KMS-11 (cell line): ENCODE measurements at regions not wholly inside any gene's neighbourhood (a gene's known extent, or its start where the extent isn't known, plus 50 kb on each side); places are given as distances from the start of the nearest gene placed in this dataset.

Experiments
- H2AFZ ChIP-seq: fragments of 200-600 bp; sonication (generic); 2 replicates; pipeline ENCODE4 v1.6.1; 2016; ENCODE audit warnings: antibody characterized with exemption, mixed run types, low read depth
- H3K27ac ChIP-seq: fragments of 200-600 bp; sonication (generic); 2 replicates; pipeline ENCODE4 v1.6.1; 2016; ENCODE audit warnings: mild to moderate bottlenecking, mixed run types
- H3K27me3 ChIP-seq: fragments of 200-600 bp; sonication (generic); 2 replicates; pipeline ENCODE4 v1.6.1; 2017; ENCODE audit warnings: mild to moderate bottlenecking, low read depth, mixed run types, moderate library complexity; ENCODE audit not compliant: insufficient read depth
- H3K36me3 ChIP-seq: fragments of 200-600 bp; sonication (generic); 2 replicates; pipeline ENCODE4 v1.6.1; 2017; ENCODE audit warnings: mild to moderate bottlenecking, mixed run types; ENCODE audit not compliant: insufficient read depth
- H3K4me1 ChIP-seq: fragments of 200-600 bp; sonication (generic); 2 replicates; pipeline ENCODE4 v1.6.1; 2016; ENCODE audit warnings: mild to moderate bottlenecking, low read depth, mixed run types; ENCODE audit not compliant: poor library complexity, severe bottlenecking
- H3K4me2 ChIP-seq: fragments of 200-600 bp; sonication (generic); 2 replicates; pipeline ENCODE4 v1.7.0; 2016; ENCODE audit warnings: mild to moderate bottlenecking, mixed run types
- H3K4me3 ChIP-seq: fragments of 200-600 bp; sonication (generic); IDR thresholded peaks from 2 replicates; pipeline ENCODE4 v1.6.1; 2017; ENCODE audit warnings: low read depth, low read length, mixed read lengths; ENCODE audit not compliant: insufficient read depth
- H3K79me2 ChIP-seq: fragments of 200-600 bp; sonication (generic); 2 replicates; pipeline ENCODE4 v1.6.1; 2016; ENCODE audit warnings: low read depth, mixed run types; ENCODE audit not compliant: insufficient read depth
- H3K9ac ChIP-seq: fragments of 200-600 bp; sonication (generic); 2 replicates; pipeline ENCODE4 v1.6.1; 2016; ENCODE audit warnings: mild to moderate bottlenecking, mixed run types
- H4K20me1 ChIP-seq: fragments of 200-600 bp; sonication (generic); 2 replicates; pipeline ENCODE4 v1.6.1; 2016; ENCODE audit warnings: mild to moderate bottlenecking, mixed run types; ENCODE audit not compliant: insufficient read depth
- CTCF ChIP-seq: fragments of 200-600 bp; sonication (generic); conservative IDR thresholded peaks from 2 replicates; pipeline ENCODE4 v1.6.1; 2017; ENCODE audit warnings: low read depth, mild to moderate bottlenecking, antibody characterized with exemption, low read length, moderate library complexity, mixed read lengths

DNA sequence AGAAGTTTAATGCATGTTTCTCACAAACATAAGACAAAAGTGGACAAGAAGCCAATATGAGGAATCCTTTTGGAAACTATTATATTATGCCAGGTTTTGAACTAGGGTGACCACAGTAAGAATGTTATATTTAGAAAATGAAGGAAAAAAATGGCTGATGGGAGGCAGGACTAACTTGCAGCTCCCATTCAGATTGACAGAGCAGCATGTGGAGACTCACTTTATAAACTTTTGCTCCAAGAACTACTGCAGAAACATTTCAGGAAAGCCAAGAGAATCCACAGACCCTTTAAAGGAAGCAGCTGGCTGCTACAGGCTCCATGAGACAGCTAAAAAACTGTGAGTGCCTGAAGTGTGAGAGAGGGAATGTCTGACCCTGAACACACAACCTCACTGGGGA lies 738.6 kb upstream of the GRIA3 start:
- TF ChIP-seq CTCF, result no peak
- Histone ChIP-seq H4K20me1 (no peaks in the 10 kb centered on the region), H3K79me2 (no peaks in the 10 kb centered on the region)

DNA sequence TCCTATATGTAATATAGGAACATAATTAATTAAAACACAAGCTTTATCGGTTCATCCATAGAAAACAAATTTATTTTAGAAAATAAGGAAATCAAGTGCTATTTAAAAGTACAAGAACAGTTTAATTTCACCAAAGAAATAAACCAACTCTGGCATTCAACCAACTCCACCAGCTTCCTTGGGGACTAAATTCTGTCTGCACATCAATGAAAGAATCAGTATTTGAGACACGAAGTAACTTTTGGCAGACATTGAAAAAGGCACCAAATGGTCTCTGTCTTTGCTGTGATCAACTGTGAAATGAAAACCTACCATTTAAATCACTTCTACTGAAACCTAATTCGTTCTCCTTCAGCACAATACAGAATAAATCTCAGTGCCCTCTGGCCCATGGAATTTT lies 719.7 kb upstream of the GRIA3 start:
- Histone ChIP-seq H3K4me3 (no peak overlapping the region), H3K27me3 (no peaks in the 10 kb centered on the region)

More for the DNA sequence above, 738.6 kb upstream of the GRIA3 start:
- H2AFZ ChIP-seq, result no peak overlapping the region
- no peak overlapping the region for H3K4me3 ChIP-seq
- no peak overlapping the region for H3K9ac ChIP-seq
- no peak overlapping the region for H3K27ac ChIP-seq
- no peaks in the 10 kb centered on the region for H3K36me3 ChIP-seq
- no peaks in the 10 kb centered on the region for H3K4me1 ChIP-seq
- H3K27me3 ChIP-seq, result no peaks in the 10 kb centered on the region
- H3K4me2 ChIP-seq, result no peak overlapping the region

GRCh38 chrX:122475306-122475705 lies 708.8 kb upstream of the GRIA3 start:
- H3K4me3 ChIP-seq, result no peak overlapping the region

More for the DNA sequence above, 719.7 kb upstream of the GRIA3 start:
- no peak overlapping the region for H3K27ac ChIP-seq
- no peak overlapping the region for H3K4me2 ChIP-seq
- H3K79me2 ChIP-seq, result no peaks in the 10 kb centered on the region
- no peak overlapping the region for H3K9ac ChIP-seq
- no peaks in the 10 kb centered on the region for H3K36me3 ChIP-seq
- no peaks in the 10 kb centered on the region for H3K4me1 ChIP-seq
- no peak for TF ChIP-seq CTCF
- no peaks in the 10 kb centered on the region for H4K20me1 ChIP-seq
- no peak overlapping the region for H2AFZ ChIP-seq

DNA sequence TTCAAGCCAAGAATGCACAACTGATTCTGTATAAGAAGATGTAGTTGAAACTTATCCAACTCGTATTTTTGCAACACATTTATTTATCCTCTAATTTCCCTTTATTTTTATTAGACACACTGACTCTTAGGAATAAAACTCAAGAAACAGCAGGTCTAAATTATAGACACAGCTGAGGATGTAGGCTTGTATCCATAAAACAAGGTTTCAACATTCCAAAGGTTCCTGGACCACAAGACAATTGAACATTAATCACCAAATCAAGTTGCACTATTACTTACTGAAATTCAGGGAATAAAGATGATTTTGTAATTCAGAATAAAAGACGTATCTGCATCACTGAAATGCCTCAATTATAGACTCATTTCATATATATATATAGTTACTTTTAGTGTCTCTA lies 683.5 kb upstream of the GRIA3 start:
- H3K27me3 ChIP-seq, result no peaks in the 10 kb centered on the region
- no peaks in the 10 kb centered on the region for H3K4me1 ChIP-seq
- no peaks in the 10 kb centered on the region for H3K79me2 ChIP-seq
- no peaks in the 10 kb centered on the region for H3K36me3 ChIP-seq
- no peak overlapping the region for H3K4me3 ChIP-seq
- no peak for TF ChIP-seq CTCF
- H3K9ac ChIP-seq, result no peak overlapping the region
- H3K27ac ChIP-seq, result no peak overlapping the region
- H4K20me1 ChIP-seq, result no peaks in the 10 kb centered on the region
- no peak overlapping the region for H2AFZ ChIP-seq
- H3K4me2 ChIP-seq, result no peak overlapping the region

More at GRCh38 chrX:122475306-122475705, 708.8 kb upstream of the GRIA3 start:
- Histone ChIP-seq H2AFZ (no peak overlapping the region), H3K9ac (no peak overlapping the region), H3K4me1 (no peaks in the 10 kb centered on the region), H3K27me3 (no peaks in the 10 kb centered on the region), H3K4me2 (no peak overlapping the region), H3K27ac (no peak overlapping the region), H3K36me3 (no peaks in the 10 kb centered on the region), H3K79me2 (no peaks in the 10 kb centered on the region), H4K20me1 (no peaks in the 10 kb centered on the region)
- no peak for TF ChIP-seq CTCF

DNA sequence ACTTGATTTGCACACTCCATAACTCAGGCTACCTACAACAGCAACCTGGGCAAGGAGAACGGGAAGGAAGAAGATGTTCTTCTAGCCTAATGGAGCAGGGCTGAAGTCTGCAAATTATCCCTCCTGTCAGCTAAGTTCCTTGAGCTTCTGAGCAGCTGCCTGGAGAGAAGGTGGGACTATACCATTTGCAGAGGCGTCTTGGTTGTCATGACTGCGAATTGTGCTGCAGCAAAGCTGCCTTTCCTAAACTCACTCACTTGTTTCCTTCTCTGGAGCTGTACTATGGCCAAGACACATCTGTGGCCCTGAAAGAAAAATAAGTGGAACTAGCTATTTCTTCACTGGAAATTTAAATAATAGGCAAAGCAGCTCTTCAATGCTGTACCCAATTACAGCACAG lies 682.4 kb upstream of the GRIA3 start:
- TF ChIP-seq CTCF, result no peak
- H3K27ac ChIP-seq, result no peak overlapping the region
- H3K9ac ChIP-seq, result no peak overlapping the region
- no peaks in the 10 kb centered on the region for H4K20me1 ChIP-seq
- no peak overlapping the region for H3K4me3 ChIP-seq
- H3K4me1 ChIP-seq, result no peaks in the 10 kb centered on the region
- no peak overlapping the region for H2AFZ ChIP-seq
- H3K79me2 ChIP-seq, result no peaks in the 10 kb centered on the region
- no peaks in the 10 kb centered on the region for H3K27me3 ChIP-seq
- H3K36me3 ChIP-seq, result no peaks in the 10 kb centered on the region
- no peak overlapping the region for H3K4me2 ChIP-seq
